IPS-18c (cell line): ENCODE measurements at regions not wholly inside any gene's neighbourhood (a gene's known extent, or its start where the extent isn't known, plus 50 kb on each side); places are given as distances from the start of the nearest gene placed in this dataset.
"Not testable (repeated sequence)": the region's sequence is repeated elsewhere in the genome, so short reads cannot be mapped to it uniquely, and the experiment has no call there.

Source experiments
- H3K4me3 ChIP-seq: 2 replicates; pipeline ENCODE4 v1.7.0; 2013; ENCODE audit warnings: low read depth, mild to moderate bottlenecking, low read length, moderate library complexity; ENCODE audit not compliant: insufficient read depth
- H3K9me3 ChIP-seq: one replicate; pipeline ENCODE4 v1.6.1; 2013; ENCODE audit warnings: mild to moderate bottlenecking, low read length, moderate library complexity; ENCODE audit not compliant: control insufficient read depth, insufficient read depth

DNA sequence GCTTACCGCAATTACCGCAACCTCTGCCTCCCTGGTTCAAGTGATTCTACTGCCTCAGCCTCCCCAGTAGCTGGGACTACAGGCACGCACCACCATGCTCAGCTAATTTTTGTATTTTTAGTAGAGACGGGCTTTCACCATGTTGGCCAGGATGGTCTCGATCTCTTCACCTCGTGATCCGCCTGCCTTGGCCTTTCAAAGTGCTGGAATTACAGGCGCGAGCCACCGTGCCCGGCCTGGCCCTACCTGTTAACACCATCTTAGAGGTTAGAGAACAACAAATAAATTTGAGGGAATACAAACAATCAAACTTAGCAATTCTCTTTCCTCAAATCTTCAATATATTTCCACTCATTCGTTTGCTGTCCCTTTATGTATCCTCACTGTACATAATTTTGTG is 1810.5 kb upstream of the FLRT2 start:
- not testable (repeated sequence) for H3K4me3 ChIP-seq, H3K9me3 ChIP-seq

DNA sequence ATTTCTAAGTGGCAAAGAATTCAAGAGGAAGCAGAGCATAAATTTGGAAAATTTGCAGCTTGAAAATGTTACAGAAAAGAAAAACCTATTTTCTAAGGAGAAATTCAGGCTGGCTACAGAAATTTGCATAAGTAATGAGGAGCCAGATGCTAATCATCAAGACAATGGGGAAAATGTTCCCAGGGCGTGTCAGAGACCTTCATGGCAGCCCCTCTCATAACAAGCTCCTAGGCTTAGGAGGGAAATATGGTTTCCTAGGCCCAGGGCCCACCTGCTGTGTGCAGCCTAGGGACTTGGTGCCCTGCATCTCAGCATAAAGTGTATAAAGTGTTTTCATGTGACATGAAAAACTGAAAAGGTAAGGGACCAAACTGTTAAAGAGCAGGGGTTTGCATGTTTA is 1796.3 kb upstream of the FLRT2 start:
- no peaks in the 10 kb centered on the region for H3K9me3 ChIP-seq
- H3K4me3 ChIP-seq, result no peak overlapping the region

DNA sequence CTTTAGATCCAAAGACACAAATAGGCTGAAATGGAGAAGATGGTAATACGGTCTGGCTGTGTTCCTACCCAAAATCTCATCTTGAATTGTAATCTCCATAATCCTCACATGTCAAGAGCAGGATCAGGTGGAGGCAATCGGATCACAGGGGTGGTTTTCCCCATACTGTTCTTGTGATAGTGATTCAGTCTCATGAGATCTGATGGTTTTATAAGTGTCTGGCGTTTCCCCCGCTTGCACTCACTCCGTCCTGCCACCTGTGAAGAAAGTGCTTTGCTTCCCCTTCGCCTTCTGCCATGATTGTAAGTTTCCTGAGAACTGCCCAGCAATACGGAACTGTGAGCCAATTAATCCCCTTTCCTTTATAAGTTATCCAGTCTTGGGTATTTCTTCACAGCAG is 1795.5 kb upstream of the FLRT2 start:
- H3K4me3 ChIP-seq, result no peak overlapping the region
- H3K9me3 ChIP-seq, result no peaks in the 10 kb centered on the region

DNA sequence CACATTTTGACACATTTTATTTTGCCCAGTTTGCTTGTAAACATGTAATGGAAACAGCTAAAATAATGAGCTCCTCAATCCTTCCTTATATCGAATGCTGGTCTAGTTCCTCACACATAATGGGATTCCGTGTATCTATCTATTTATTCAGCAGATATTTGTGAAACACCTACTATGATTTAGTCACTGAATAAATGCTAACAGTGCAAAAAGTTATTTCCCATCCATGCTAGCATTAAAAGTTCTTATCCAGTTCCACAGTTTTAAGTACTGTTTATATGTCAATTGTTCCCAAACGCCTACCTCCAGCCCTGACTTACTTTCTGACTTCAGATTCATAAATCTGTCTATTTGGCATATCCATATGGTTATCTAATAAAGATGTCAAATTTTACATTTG is 1788.7 kb upstream of the FLRT2 start:
- H3K4me3 ChIP-seq, result no peak overlapping the region
- H3K9me3 ChIP-seq, result no peaks in the 10 kb centered on the region

DNA sequence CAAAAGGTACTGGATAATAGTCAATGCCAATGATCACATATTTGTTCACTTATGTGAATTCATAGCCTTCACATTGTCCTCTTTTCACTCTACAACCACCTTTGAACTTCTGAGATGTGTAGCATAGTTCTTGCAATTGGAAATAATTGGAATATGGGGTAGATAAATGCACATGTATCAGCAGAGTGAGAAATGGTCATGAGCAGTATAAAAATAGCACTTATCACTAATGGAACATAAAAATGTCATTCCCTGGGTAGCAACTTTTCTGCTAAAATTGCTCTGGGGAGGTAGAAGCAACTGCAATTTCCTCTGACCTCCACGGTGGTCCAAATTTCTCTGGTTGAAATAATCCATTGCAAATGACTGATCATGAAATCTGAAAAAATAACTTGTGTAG is 1785.7 kb upstream of the FLRT2 start:
- Histone ChIP-seq H3K9me3 (no peaks in the 10 kb centered on the region), H3K4me3 (no peak overlapping the region)

DNA sequence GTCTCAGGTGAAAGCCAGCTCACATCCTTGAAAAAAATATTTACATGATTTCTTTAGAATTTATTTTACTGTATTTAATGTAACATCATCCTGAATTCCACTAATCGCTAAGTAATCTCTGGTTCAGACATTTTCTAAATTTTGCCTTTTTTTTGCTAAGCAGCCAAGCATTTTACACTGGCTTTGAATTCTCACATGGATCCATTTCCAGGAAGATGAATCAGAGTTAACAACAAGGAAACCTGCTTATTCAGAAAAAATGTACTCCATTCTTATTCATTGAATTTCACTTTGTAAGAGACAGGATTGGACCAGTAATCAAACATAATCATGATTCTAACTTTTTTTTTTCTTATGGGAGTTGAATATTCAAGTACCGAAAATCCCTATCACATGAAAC is 1785.1 kb upstream of the FLRT2 start:
- no peaks in the 10 kb centered on the region for H3K9me3 ChIP-seq
- no peak overlapping the region for H3K4me3 ChIP-seq

DNA sequence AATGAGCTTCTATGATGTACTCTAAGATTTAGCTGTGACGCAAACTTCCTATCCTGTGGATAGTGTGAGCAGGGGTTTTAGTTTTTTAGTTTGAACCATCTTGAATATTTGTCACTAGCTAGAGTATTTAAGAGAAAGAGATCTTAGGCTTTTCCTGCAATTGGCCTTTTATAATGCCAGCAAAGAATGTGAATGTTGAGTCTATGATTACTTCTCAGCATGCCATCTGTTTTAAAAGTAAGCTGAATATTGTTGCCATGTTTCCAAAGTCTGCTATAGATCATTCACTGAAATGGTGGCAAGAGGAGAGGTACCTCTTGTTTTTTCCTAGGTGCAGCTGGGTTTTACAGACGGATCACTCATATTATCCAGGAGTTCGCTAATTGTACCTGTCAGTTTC is 1783.6 kb upstream of the FLRT2 start:
- Histone ChIP-seq H3K9me3 (no peaks in the 10 kb centered on the region), H3K4me3 (no peak overlapping the region)

DNA sequence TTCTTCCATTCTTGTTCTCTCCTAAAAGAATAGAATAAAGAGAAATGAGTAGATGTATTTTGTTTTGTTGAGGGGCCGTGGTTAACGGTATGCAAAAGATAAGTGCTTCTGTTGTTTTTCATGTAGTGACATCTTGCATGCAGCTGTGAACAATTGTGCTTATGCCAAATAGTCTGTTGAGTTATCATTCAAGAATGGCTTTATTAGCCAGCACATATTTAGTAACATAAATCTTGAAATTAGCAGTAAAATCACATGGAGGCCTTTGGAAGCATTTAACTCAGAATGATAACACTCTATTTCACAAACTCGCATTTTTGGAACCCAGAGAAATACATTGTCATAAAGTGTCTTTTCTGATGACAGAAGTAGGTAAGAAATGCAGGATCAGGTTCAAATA is 1772.0 kb upstream of the FLRT2 start:
- Histone ChIP-seq H3K9me3 (no peaks in the 10 kb centered on the region), H3K4me3 (no peak overlapping the region)

DNA sequence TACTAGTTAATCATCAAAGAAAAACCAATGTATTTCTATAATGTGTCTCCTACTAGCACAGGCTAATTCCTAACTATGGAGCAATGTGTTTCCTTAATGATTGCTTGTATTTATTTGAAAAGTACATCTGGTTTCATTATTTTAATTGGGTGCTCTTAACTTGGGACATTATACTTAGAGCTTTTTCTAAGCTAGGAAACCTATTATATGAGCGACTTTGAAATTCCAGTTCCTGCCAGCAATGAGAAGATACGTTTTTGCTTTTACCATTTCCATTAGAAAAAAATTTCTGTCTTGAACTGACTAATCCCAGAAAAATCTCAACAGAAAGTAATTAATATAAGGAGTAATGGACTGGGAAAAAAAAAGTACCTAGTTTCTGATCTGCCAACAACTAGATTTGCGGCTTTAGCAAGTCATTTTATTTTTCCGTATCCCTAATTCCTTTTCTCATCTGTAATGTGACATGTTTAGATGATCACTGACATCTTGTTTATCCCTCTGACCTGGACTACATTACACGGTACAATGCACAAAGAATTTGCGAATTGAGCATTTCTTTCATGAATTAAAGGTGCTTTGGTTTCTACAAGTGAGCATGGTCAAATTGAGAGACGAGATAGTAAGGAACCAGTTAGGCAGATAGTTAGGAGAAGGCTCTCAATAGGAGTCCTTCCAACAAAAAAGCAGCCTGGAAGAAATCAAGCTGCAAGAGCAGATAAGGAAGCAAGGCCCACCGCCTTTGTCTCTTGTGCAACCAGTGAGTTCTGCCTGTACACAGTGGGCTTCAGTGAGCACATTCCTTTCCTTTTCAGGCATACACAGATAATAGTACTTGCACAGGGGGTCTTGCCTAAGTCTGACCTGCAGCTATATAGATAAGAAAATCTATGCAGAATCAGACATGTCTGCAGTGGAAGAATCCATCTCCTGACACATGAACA is 1765.0 kb upstream of the FLRT2 start:
- H3K4me3 ChIP-seq, result no peak overlapping the region

DNA sequence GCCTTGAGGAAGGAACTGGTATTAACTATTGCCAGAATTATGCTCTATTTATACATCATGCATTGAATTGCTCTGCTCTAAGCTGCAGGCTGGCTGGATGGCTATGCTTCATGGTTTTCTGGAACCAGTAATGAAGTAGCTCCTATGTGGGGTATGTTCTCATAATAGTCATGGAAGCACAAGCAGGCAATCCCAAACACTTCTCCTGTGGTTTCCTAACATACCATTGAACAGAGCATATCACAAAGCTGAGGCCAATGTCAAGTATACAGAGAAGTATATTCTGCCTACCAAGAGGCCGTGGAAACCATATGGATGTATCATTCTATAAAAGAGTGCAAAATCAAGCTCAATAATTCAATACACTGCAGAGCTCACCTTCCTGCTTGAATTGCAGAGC is 1752.4 kb upstream of the FLRT2 start:
- H3K9me3 ChIP-seq, result no peaks in the 10 kb centered on the region
- H3K4me3 ChIP-seq, result no peak overlapping the region

More for the DNA sequence above, 1765.0 kb upstream of the FLRT2 start:
- H3K9me3 ChIP-seq, result no peaks in the 10 kb centered on the region

DNA sequence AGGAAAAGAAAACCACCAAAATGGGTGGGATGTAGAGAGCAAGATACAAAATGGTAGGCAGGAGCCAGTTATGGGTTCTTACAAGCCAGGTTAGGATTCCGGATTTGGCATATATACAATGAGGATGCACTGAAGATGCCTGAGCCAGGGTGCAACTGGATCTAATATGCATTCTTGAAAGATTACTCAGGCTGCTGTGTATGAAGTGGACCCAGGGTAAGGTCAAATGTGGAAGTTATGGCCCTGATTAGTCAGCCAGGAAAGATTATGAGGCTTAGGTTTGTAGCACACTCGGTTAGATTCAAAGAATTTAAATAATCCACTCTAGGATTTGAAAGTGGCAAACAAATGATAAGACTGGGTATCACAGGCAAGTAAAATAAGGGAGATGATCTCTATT is 1750.7 kb upstream of the FLRT2 start:
- no peak overlapping the region for H3K4me3 ChIP-seq
- H3K9me3 ChIP-seq, result no peaks in the 10 kb centered on the region

DNA sequence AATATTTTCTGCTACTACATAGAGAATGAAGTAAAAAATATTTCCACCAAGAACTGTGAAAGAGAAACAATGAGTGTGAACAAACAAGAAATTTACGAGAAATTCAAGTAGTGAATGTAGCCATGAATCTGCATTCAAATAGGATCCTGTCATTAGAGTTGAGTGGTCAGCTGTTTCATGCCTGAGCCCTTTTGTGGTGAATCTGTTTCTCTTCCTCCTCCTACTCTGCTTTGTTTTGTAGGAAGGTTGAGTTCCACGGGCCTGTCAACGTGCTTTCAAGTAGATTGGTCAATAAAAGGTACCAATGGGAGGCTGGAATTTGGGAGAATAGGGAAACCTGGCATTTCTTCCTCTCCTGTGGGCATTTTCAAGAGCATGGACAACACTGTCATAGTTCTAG is 1749.6 kb upstream of the FLRT2 start:
- H3K4me3 ChIP-seq, result no peak overlapping the region

DNA sequence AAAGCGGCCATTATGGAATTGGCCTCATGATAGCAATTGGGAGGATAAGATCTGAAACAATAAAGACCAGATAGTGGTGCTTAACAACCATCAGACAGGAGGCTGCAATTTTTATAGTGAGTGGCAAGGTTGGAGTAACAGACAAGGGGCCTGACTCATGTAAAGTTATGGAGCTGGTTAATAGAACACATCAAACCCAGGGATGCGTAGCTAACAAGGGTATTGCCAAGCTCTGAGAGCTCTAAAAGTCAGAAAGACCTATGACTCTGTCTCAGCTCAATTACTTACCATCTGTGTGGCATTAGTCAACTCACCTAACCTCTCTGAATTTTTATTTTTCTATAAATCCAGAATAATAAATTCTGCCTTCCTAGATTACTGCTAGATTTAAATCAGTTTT is 1731.5 kb upstream of the FLRT2 start:
- Histone ChIP-seq H3K9me3 (no peaks in the 10 kb centered on the region), H3K4me3 (no peak overlapping the region)

More for the DNA sequence above, 1749.6 kb upstream of the FLRT2 start:
- no peaks in the 10 kb centered on the region for H3K9me3 ChIP-seq

DNA sequence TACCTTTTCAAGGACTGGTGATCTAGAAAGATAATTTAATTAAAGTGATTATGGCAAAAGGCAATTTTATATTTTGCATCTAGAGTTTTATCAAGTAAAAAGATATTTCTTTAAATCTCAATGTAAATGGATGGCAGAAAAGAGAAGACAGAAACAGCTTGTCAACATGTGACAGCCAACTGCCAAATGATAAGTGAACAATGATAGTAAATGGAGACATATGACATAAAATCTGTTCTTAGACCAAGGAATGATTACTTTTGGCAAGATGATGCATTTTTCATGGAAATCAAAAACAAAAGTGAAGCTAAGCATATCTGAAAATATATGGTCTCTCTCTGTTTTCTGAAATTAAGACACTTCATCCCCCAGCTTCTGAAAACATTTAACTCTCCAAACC is 1730.7 kb upstream of the FLRT2 start:
- H3K4me3 ChIP-seq, result no peak overlapping the region

DNA sequence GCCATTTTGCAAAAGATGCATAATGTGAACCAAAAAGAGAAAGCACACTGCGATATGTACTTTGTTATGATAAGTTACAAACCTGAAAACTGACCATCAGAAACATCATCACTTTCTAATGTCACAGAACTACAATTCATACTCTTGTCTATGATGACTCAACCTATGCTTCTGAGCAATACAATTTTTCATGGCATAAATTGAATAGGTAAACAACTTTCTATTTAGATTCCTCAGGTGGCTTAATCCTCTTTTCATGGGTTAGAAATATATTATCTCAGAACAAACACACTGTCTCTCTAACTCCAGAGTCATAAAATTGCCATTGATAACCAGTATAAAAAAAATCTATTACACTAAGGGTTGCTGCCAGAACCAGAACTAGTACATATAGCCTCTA is 1715.0 kb upstream of the FLRT2 start:
- no peaks in the 10 kb centered on the region for H3K9me3 ChIP-seq
- no peak overlapping the region for H3K4me3 ChIP-seq

More for the DNA sequence above, 1730.7 kb upstream of the FLRT2 start:
- no peaks in the 10 kb centered on the region for H3K9me3 ChIP-seq

DNA sequence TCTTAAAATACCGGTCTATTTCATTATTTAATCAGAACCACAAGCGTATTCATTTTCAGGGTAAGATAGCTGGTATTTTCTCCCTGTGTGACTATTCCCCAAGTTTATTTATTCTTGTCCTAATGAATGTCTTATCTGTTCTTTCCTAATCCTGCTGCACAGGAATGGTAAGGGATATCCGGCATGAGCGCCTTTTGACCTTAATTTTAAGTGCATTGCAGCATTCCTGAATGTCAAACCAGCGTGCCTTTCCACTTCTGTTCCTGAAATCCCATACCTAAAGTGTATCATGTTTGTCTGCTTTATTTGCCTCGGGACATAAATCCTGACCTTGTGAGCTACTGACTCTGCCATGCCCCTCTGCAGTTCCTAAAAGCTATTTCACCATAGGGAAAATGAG is 1713.2 kb upstream of the FLRT2 start:
- H3K9me3 ChIP-seq, result no peaks in the 10 kb centered on the region
- no peak overlapping the region for H3K4me3 ChIP-seq

DNA sequence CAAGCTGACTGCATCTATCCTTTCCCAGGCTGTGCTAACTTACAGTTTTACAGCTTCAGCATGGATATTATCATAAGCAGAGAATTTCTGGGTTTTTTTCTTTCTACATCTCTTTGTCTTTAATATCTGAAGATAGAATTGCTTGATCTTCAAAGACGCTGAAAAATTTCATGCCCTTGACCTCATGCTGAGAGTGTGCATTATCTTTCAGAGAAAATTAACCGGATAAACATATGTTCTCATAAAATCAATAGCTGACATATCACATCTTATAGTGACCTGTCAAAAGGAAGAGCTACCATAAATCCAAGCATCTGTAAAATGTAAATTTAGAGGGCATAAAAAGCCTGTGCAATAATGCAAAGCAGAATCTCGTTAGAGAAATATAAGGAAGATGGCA is 1704.1 kb upstream of the FLRT2 start:
- Histone ChIP-seq H3K4me3 (no peak overlapping the region), H3K9me3 (no peaks in the 10 kb centered on the region)

DNA sequence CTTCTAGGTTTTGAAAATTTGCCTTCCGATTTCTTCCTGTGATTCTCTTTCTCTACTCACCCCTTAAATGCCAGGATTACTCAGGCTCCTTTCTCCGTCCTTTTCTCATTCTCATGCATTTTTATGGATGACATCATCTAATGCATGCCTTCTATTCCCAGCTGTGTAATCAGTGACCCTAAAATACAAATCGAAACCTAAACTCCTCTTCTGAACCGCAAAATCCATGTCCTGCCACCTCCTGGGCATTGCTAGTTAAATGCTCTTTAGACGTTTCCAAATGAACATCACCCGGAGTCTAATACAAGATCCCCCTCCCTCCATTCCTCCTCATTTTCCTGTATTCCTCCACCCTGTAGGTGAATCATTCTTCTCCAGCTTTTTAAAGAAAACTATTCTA is 1703.1 kb upstream of the FLRT2 start:
- Histone ChIP-seq H3K9me3 (no peaks in the 10 kb centered on the region), H3K4me3 (no peak overlapping the region)

DNA sequence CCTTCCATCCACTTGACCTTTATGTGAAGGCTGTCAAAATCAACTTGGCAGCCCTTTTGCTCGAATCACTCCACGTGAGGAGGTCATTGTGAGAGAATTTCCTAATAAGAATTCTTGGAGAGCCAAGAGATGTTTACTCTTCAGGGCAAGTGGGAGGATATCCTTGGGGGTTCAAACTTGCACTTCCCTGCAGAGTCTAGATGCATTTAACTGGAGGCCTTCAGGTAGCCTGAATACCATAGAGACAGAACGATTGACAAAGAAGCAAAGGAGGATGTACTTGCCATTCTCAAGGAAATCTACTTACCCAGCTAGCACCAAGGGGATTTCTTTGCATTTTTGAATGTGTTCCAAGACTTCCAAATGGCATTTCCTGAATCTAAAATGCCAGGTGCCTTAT is 1702.6 kb upstream of the FLRT2 start:
- no peaks in the 10 kb centered on the region for H3K9me3 ChIP-seq
- H3K4me3 ChIP-seq, result no peak overlapping the region
